LNCaP clone FGC (cell line): ENCODE measurements at regions not wholly inside any gene's neighbourhood (a gene's known extent, or its start where the extent isn't known, plus 50 kb on each side); places are given as distances from the start of the nearest gene placed in this dataset.
"Not testable (repeated sequence)": the region's sequence is repeated elsewhere in the genome, so short reads cannot be mapped to it uniquely, and the experiment has no call there.

Source experiments
- DNase-seq: peaks from one replicate; pipeline ENCODE4 v3.0.0-alpha.2; 2011; ENCODE audit warnings: low read depth
- H3K4me3 ChIP-seq: 2 replicates; pipeline ENCODE4 v1.5.1; 2011; ENCODE audit warnings: mild to moderate bottlenecking, low read depth, low read length, control low read depth

DNA sequence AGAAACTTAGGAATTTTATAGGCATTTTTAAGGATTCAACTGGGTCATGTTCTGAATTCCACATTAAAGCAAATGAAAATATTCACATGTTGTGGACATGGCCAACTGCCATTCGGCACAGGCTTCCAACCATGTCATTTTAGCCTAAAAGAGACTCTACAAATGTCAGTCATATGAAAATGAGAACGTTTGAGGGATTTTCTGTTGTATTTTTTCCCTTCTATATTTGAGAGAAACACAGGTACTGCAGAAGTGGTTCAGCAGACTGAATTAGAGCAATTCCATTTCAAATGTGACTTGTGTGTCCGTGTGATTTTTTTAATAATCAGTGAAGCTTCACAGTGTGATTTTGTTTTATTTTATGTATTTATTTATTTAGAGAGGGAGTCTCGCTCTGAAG, 124.3 kb downstream of the TP53TG3F start:
- DNase-seq, H3K4me3 ChIP-seq: not testable (repeated sequence)

DNA sequence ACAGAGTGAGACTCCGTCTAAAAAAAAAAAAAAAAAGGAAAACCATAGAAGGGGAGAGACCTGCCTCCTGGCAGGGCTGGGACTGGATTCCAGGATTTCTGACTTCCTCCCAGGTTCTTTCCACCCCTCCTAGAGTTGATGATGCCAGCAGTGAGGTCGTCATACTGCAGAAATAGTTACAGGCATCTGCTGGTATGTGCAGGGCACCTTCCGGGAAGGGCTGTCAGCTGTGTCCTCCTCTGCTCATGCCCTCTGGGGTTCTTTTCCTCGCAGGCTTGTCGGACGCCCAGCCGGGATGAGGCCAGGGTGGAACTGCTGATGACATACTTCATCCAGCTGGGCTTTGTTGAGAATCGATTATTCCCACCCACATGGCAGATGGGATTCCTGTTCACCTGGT, 129.2 kb downstream of the TP53TG3F start:
- not testable (repeated sequence) for H3K4me3 ChIP-seq, DNase-seq

GRCh38 chr16:33593344-33593743, 133.9 kb downstream of the TP53TG3F start:
- not testable (repeated sequence) for DNase-seq, H3K4me3 ChIP-seq

DNA sequence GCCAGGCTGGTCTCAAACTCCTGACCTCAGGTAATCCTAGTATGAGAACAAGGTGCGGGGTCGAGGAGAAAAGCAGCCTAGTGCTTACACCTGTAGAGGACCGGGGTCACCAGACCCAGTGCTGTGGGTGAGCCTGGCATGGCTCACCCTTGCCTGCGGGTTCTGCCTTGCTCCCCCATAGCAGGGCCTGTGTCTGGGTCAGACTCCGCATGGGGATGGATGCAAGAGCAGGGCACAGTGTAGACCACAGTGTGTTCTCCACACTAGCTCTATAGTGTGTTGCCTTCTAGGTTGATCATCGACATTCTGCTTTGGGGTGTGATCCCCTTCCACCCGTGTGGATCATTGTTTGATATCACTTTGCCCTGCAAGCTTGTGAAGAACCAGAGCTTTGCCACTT, 135.7 kb downstream of the TP53TG3F start:
- DNase-seq, H3K4me3 ChIP-seq: not testable (repeated sequence)

DNA sequence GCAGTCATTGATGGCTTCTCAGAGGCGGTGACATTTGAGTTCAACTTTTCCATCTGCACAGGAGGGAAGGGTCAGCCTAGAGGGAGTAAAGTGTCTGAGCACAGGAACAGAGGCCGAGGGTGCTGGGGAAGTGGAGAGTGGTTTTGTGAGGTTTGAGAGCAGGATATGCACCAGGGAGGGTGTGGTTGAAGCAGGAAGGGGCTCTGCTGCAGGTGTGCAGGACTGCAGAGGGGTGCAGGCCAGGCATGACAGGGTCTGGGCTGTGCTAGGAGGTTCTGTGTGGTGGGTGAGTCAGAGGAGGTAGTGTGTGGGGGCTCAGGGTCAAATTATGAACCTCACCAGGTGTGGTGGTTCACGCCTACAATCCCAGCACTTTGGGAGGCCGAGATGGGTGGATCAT, 141.6 kb downstream of the TP53TG3F start:
- not testable (repeated sequence) for DNase-seq, H3K4me3 ChIP-seq

- not testable (repeated sequence) for DNase-seq, H3K4me3 ChIP-seq
Observed at GRCh38 chr16:33623535-33624077, 164.2 kb downstream of the TP53TG3F start.

GRCh38 chr16:33628895-33629294, 169.5 kb downstream of the TP53TG3F start:
- DNase-seq, H3K4me3 ChIP-seq: not testable (repeated sequence)

GRCh38 chr16:33631713-33632112, 172.3 kb downstream of the TP53TG3F start:
- not testable (repeated sequence) for H3K4me3 ChIP-seq, DNase-seq

DNA sequence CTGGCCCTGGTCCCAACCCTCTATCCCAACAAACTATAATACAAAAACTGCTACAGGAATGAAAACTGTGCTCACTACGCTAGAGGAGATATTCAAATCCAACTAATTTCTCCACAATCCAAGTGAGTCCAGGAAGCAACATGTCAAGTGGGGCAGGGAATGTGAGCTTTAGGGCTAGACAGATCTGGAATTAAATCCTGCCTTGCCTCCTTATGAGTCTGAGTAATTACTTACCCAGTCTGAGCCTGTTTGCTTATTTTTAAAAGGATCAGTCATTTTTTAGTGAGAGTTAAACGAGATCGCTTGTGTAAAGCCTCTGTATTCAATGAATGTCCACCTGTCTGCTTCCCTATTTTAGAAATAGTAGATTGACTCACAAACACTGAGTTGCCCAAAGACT, 174.6 kb downstream of the TP53TG3F start:
- DNase-seq: not testable (repeated sequence)

DNA sequence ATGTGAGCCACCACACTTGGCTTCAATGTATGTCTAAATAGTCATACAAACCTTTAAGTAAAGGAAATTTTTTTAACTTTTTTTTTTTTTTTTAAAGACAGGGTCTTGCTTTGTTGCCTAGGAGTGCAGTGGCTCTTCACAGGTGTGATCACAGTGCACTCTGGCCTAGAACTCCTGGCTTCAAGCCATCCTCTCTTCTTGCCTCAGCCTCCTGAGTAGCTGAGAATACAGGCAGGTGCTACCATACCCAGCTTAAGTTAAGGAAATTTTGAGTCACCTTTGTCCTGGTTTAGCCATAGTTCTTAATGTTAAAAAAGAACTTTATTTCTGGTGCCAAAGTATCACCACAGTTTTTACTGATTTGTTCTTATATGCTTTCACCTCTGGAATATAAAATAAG, 177.3 kb downstream of the TP53TG3F start:
- DNase-seq, H3K4me3 ChIP-seq: not testable (repeated sequence)

More for the DNA sequence above, 174.6 kb downstream of the TP53TG3F start:
- not testable (repeated sequence) for H3K4me3 ChIP-seq

DNA sequence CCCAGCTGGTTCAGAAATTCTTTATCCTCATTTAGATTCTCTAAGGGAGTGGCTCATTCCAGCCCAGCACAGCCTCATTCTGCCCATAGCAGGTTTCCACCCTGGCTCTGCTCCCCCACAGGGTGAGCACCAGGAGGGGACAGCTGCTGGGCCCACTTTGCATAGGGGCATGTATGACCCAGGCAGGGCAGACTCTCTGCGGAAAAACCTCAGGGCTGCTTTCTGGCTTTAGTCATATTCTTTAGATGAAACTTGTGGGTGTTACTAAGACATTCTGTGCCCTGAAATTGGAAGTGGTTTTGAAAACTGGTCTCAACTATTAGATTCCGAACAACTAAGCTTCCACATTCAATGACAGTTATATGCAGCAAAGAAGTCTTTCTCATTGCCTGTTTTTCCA, 183.9 kb downstream of the TP53TG3F start:
- not testable (repeated sequence) for DNase-seq, H3K4me3 ChIP-seq

DNA sequence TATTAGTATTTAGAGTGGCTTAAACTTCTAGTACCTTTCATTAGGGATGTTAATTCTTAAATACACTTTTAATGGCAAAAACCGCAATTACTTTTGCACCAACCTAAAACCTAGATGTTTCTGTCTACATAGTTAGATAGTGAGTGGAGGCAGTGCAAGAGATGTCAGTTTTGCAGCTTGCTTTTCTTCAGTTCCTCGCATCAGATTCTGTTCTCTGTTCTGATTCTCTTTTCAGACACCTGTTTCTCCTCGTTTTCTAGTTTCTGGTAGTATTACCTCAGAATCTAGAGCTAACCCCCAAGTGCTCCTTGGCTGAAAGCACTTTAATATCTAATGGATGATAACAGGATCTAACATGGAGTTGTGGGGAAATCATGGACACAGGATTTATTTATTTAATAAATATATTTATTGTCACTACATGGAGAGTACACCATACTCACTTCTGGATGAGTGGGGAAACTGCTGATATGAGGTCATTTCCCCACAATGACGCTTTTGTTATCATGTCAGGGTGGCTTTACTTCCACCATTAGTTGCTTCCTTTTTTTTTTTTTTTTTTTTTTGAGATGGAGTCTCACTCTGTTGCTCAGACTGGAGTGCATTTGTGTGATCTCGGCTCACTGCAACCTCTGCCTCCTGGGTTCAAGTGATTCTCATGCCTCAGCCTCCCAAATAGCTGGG, 184.4 kb downstream of the TP53TG3F start:
- DNase-seq, H3K4me3 ChIP-seq: not testable (repeated sequence)

GRCh38 chr16:33646386-33646785, 187.0 kb downstream of the TP53TG3F start:
- DNase-seq, H3K4me3 ChIP-seq: not testable (repeated sequence)

DNA sequence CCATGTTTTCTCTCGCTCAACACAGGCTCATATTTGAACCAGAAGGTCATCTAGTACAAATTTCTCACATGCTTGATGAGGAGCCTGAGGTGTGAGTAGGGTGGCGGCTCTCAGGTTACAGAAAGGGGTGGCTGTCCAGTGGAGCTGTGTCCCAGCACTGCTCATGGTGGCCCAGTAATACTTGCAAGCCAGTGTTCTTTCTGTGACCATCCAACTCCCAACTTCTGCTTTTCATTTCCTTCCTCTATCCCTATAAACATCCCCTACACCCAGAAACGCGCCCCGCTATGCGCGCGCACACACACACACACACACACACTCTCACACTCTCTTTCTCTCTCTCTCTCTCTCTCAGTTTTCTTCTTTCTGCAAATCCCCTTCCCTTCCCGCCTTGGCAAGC, 196.3 kb downstream of the TP53TG3F start:
- not testable (repeated sequence) for DNase-seq

GRCh38 chr16:33656394-33656793, 197.0 kb downstream of the TP53TG3F start:
- H3K4me3 ChIP-seq, DNase-seq: not testable (repeated sequence)

More for the DNA sequence above, 196.3 kb downstream of the TP53TG3F start:
- H3K4me3 ChIP-seq: not testable (repeated sequence)

- DNase-seq, H3K4me3 ChIP-seq: not testable (repeated sequence)
Observed at GRCh38 chr16:33657717-33658116, 198.3 kb downstream of the TP53TG3F start.

DNA sequence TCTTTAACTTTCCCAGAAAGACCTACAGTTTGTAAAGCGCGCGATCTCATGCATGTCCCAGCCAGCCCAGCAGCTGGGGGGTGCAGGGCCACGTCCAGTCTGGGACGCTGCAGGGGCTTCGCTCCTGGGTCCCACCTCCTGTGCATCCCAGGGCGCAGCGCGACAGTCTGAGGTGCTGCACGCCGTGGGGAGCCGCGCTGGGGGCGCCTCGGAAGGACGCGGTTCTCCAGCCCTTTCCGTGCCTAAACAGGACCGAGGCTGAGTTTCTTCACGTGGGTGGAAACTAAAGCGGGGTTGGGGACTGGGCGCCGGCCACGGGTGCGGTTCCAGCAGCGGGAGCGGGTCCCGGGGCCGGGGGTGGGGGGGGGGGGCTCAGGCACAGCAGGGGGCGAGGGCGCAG, 221.4 kb downstream of the TP53TG3F start:
- not testable (repeated sequence) for H3K4me3 ChIP-seq, DNase-seq

DNA sequence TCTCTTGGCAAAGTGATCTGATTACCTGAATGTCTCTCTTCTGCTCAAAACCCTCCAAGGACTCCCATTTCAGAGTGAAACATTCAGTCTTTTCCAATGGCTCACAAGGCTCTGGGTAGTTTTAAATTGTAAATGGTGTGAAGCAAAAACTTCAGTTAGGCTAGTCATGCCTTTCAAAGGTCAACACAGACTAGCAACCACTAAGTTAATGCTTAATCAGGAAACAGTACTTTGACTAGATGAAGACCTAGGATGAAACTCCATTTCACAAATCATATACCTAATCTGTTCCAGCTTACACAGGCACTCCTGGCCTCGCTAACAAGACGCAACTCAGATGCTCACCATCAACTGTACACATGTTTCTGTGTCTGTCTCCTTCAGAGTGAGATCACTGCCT, 240.9 kb downstream of the TP53TG3F start:
- H3K4me3 ChIP-seq, DNase-seq: not testable (repeated sequence)

GRCh38 chr16:33706845-33707590, 247.6 kb downstream of the TP53TG3F start:
- H3K4me3 ChIP-seq, DNase-seq: not testable (repeated sequence)

DNA sequence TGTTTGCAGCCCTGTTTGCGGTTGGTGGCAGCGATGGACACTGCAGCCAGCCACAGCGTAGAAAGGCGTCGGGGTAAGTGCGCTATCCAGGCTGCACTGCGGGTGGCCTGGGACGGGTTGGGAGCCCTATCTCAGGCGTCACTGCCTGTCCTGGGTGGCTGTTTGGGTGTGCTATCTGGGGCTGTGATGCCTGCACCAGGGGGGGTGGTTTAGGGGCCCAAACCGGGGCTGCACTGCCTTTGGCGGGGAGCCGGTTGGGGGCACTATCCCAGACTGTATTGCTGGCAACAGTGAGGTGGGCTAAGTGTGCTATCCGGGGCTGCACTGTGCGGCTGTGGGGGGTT, 248.2 kb downstream of the TP53TG3F start:
- not testable (repeated sequence) for H3K4me3 ChIP-seq, DNase-seq
